ENCODE measurements at regions not wholly inside any gene's neighbourhood (a gene's known extent, or its start where the extent isn't known, plus 50 kb on each side); places are given as distances from the start of the nearest gene placed in this dataset.
"Not testable (repeated sequence)": the region's sequence is repeated elsewhere in the genome, so short reads cannot be mapped to it uniquely, and the experiment has no call there.

- DNase-seq (ENCODE audit: low read depth in 1 of 2, low spot score in 1 of 2): no peak
Observed at GRCh38 chr15:96468036-96468435, 137.5 kb downstream of the NR2F2 start.

- DNase-seq (ENCODE audit: low read depth in 1 of 2, low spot score in 1 of 2): no peak
Observed at GRCh38 chr15:96470681-96471310, 140.3 kb downstream of the NR2F2 start.

DNA sequence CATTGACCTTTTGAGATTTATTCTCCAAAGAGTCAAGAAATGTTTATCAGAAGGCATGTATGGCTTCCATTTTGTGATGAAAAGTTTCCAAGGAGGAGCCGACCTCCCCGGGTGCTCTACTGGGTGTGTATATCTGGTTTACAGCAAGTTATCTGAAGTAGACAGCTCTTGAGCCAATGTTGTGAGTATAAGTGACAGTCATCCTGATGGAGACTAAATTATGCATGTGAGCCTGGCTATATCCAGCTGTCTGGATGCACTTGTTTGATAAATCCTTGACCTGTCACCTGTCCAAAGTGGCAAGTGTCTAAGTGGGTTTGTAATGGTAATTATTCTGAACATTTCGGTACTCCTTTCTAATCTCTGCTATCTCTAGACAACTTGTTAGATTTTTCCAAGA is 142.2 kb downstream of the NR2F2 start:
- DNase-seq (ENCODE audit: low read depth in 1 of 2, low spot score in 1 of 2): no peak

- DNase-seq (ENCODE audit: low read depth in 1 of 2, low spot score in 1 of 2): no peak
Observed at GRCh38 chr15:96473556-96473955, 143.1 kb downstream of the NR2F2 start.

DNA sequence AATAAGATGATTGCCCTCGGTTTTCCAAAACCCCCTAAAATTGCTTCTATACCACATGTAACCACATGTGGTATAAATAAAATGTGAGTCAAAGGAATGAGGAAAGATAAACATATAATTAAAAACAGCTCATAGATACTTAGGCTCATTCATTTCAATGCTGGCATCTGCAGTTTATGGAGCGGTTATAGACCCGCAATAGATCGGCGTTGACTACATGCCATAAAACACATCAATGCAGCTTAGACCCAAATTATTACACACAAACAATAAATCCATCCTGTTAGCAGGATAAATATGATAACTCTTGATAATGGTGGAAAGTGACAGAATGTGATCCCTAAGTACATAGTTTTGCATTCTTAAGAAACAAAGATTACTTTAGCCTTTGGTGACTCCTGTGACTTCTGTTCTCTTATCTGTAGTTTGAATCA is 143.7 kb downstream of the NR2F2 start:
- DNase-seq (ENCODE audit: low read depth in 1 of 2, low spot score in 1 of 2): no peak

- DNase-seq (ENCODE audit: low read depth in 1 of 2, low spot score in 1 of 2): no peak
Observed at GRCh38 chr15:96477227-96477626, 146.7 kb downstream of the NR2F2 start.

- DNase-seq (ENCODE audit: low read depth in 1 of 2, low spot score in 1 of 2): not testable (repeated sequence)
Observed at GRCh38 chr15:96484412-96484811, 153.9 kb downstream of the NR2F2 start.

DNA sequence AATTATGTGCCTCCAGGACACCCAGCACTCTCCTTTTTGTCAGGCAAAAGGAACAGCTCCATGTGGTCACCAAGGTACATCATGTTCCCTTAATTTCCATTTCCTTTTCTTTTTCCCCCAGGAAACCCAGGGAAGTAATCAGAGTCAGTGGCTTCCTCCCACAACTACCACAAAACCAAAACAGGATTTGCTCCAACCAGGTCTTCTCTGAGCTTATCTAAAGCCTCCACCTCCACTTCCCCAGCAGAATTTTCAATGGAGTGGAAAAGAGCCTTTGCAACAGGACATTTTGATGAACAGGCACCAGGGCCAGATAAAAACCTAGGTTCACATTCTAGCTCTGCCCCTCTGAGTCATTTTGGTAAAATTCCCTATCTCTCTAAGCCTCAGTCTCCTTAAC is 154.3 kb downstream of the NR2F2 start:
- DNase-seq (ENCODE audit: low read depth in 1 of 2, low spot score in 1 of 2): no peak

DNA sequence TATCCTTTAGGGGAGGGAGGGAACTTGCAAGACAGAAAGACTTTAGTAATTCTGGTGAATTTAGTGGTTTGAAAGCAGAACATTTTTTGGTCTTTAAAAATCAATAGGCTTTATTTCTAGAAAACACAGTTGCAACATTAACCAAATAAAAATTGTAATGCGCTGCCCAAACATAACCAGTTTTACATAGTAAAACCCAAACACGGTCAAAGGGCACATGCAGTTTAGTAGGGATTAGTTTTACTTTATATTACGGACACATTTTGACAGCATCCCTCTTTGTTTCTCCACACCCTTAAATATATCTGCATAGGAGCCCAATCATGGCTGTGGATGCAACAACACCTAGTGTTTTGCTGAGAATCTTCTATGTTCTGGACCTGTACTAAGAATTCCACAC is 156.7 kb downstream of the NR2F2 start:
- DNase-seq (ENCODE audit: low read depth in 1 of 2, low spot score in 1 of 2): no peak

DNA sequence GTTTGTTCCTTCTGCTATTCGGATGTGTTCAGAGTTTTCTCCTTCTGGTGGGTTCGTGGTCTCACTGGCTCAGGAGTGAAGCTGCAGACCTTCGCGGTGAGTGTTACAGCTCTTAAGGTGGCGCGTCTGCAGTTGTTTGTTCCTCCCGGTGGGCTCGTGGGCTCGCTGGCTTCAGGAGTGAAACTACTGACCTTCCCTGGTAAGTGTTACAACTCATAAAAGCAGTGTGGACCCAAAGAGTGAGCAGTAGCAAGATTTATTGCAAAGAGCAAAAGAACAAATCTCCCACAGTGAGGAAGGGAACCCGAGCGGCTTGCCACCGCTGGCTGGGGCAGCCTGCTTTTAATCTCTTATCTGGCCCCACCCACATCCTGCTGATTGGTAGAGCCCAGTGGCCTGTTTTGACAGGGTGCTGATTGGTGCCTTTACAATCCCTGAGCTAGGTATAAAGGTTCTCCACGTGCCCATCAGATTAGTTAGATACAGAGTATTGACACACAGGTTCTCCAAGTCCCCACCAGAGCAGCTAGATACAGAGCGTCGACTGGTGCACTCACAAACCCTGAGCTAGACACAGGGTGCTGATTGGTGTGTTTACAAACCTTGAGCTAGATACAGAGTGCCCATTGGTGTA is 160.7 kb downstream of the NR2F2 start:
- not testable (repeated sequence) for DNase-seq (ENCODE audit: low read depth in 1 of 2, low spot score in 1 of 2)

DNA sequence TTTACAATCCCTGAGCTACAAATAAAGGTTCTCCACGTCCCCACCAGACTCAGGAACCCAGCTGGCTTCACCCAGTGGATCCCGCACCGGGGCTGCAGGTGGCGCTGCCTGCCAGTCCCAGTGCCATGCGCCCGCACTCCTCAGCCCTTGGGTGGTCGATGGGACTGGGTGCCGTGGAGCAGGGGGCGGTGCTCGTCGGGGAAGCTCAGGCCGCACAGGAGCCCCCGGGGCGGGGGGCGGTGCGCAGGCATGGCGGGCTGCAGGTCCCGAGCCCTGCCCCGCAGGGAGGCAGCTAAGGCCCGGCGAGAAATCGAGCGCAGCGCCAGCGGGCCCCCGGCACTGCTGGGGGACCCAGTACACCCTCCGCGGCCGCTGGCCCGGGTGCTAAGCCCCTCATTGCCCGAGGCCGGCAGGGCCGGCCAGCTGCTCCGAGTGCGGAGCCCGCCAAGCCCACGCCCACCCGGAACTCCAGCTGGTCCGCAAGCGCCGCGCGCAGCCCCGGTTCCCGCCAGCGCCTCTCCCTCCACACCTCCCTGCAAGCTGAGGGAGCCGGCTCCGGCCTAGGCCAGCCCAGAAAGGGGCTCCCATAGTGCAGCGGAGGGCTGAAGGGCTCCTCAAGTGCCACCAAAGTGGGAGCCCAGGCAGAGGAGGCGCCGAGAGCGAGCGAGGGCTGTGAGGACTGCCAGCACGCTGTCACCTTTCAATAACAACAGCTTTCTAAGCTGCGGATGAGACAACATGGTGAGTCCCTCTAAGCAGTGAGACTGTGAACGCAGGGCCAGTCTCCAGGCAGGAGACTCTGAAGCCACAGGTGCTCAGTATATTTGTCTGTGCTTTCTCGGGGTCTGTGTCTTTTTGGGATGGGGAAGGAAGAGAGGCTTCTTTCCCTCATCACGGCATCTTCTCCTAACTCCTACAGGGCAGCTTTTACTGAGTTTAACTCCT is 161.5 kb downstream of the NR2F2 start:
- DNase-seq (ENCODE audit: low read depth in 1 of 2, low spot score in 1 of 2): not testable (repeated sequence)

DNA sequence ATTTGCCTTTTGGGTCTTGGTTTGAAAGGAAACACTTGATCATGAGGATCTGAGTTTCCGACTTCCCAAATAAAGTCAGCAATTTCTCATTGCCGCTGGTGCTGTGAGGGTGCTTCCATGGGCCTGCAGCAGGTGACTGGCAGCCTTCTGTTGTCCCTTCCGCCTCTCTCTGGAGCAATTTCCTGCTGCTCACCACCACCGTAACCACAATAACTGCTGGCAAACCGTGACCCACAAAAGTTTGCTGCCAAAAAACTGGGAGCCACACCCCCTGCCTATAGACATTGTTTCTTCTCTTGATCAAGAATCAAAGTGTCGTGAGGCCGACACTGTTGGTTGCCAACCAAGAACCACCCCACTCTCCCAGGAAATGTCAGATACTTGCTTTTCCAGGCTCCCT is 164.0 kb downstream of the NR2F2 start:
- no peak for DNase-seq (ENCODE audit: low read depth in 1 of 2, low spot score in 1 of 2)

- DNase-seq (ENCODE audit: low read depth in 1 of 2, low spot score in 1 of 2): no peak
Observed at GRCh38 chr15:96495386-96495785, 164.9 kb downstream of the NR2F2 start.

DNA sequence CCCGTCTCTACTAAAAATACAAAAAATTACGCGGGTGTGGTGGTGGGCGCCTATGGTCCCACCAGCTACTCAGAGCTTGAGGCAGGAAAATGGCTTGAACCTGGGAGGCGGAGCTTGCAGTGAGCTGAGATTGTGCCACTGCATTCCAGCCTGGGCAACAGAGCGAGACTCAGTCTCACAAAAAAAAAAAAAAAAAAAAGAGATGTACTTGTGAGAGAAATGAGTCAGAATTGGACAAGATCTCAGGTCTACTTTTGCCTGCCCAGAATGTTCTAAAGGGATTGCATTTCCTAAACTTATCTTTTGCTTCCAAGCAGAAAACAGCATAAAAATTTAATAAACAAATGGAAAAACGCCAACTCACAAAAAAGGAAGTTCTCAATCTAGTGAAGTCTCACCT is 167.5 kb downstream of the NR2F2 start:
- no peak for DNase-seq (ENCODE audit: low read depth in 1 of 2, low spot score in 1 of 2)

DNA sequence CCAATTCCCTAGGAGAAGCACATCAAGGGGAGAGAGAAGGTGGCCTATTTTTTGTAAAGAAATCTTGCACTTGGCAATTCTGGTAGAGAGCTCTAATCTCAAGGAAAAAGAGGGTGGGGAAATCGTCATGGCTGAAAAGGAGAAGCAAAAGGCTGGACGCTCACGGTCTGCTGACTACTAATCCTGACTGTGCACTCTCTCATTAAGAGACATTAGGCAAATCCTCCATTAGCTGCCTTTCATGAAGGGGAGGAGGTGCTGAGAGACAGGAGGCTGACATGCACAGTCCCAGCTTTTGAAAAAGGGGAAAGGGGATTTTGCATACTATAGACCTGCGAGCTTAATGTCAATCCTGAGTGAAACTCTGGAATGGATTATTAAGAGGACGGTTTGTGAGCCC is 170.0 kb downstream of the NR2F2 start:
- DNase-seq (ENCODE audit: low read depth in 1 of 2, low spot score in 1 of 2): no peak

DNA sequence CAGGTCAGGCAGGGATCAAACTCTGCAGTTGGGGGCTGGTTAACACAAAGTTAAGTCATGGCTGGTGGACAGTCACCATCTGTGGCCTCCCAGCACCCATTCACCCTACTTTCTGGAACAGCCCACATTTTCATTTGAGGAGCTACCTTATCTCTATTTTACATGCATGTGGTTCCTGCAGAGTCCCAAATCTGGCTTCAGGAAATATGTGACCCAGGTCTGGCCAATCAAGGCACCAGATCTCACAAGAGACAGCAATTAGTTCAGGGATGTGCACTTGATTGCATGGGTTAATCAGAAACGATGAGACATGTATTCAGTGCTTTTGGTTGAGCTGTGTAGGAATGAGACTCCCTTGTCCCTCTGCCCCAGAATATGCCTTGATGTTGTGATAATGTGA is 170.9 kb downstream of the NR2F2 start:
- no peak for DNase-seq (ENCODE audit: low read depth in 1 of 2, low spot score in 1 of 2)

- no peak for DNase-seq (ENCODE audit: low read depth in 1 of 2, low spot score in 1 of 2)
Observed at GRCh38 chr15:96502196-96502595, 171.7 kb downstream of the NR2F2 start.

DNA sequence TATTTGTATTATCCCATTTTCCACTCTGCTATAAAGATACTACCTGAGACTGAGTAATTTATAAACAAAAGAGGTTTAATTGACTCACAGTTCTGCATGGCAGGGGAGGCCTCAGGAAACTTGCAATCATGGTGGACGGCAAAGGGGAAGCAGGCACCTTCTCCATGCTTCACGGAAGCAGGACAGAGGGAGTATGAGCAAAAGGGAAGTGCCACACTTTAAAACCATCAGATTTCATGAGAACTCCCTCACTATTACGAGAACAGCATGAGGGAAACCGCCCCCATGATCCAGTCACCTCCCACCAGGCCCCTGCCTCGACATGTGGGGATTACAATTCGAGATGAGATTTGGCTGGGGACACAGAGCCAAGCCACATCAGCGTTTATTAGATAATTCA is 172.8 kb downstream of the NR2F2 start:
- DNase-seq (ENCODE audit: low read depth in 1 of 2, low spot score in 1 of 2): no peak

GRCh38 chr15:96504371-96504770 is 173.9 kb downstream of the NR2F2 start:
- no peak for DNase-seq (ENCODE audit: low read depth in 1 of 2, low spot score in 1 of 2)

GRCh38 chr15:96505014-96505413 is 174.5 kb downstream of the NR2F2 start:
- no peak for DNase-seq (ENCODE audit: low read depth in 1 of 2, low spot score in 1 of 2)

DNA sequence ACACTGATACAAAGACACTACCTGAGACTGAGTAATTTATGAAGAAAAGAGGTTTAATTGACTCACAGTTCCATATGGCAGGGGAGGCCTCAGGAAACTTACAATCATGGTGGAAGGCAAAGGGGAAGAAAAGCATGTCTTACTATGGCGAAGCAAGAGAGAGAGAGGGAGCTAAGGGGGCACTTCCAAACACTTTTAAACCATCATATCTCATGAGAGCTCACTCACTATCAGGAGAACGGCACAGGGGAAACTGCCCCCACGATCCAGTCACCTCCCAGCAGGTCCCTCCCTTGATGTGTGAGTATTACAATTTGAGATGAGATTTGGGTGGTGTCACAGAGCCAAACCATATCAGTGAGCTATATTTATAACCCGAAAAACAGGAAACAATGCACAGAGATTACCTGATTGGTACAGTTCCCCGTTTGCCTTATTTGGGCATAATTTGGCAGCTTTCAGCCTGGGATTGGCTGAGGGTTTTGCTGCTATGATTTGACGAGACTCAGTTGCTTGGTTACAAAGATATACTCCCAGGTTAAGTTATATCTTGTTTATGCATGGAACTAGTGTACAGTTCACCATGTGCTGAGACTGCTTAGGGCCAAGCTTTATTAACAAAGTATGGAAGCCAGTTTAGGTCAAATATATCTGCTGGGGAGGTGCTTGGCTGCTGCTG is 184.2 kb downstream of the NR2F2 start:
- no peak for DNase-seq (ENCODE audit: low read depth in 1 of 2, low spot score in 1 of 2)

Measured in activated T-helper 1 cell treated with anti-CD3 and anti-CD28 coated beads, Interleukin-2, amount 50 U/mL, for 16 hours (primary cell).